SK-N-SH (cell line): ENCODE measurements at regions not wholly inside any gene's neighbourhood (a gene's known extent, or its start where the extent isn't known, plus 50 kb on each side); places are given as distances from the start of the nearest gene placed in this dataset.

Source experiments
- CTCF ChIA-PET: fragments of 300-600, 350-600 bp; formaldehyde crosslinking; extraction: SDS; loops from one replicate; lab custom pipeline; 2021; lab: Yijun Ruan, JAX
- POLR2A ChIA-PET: fragments of 350-600 bp; sonication (Branson Sonifier 250); formaldehyde crosslinking; extraction: SDS; loops from one replicate; lab custom pipeline; 2020; ENCODE audit warnings: antibody characterized with exemption, inconsistent platforms; lab: Yijun Ruan, JAX
- DNase-seq: peaks from one replicate; pipeline ENCODE4 v3.0.0; 2012
- H2AFZ ChIP-seq: fragments of 200-600 bp; sonication (generic); 2 replicates; pipeline ENCODE4 v1.8.1; 2016; ENCODE audit warnings: antibody characterized with exemption, mild to moderate bottlenecking, low read depth
- H3F3A ChIP-seq: fragments of 200-600 bp; sonication (generic); replicated peaks from 2 replicates; pipeline ENCODE3; 2016; ENCODE audit warnings: antibody characterized with exemption, mild to moderate bottlenecking; ENCODE audit not compliant: insufficient read depth
- H3K27ac ChIP-seq, 2 experiments: fragments of 200-500 bp in 1 of 2; fragments of 200-600 bp in 1 of 2; sonication (Bioruptor generic) in 1 of 2; sonication (generic), shearing (Covaris generic) in 1 of 2; 2 replicates each; pipeline versions ENCODE4 v1.5.1 to v1.6.1; 2014 to 2016; ENCODE audit warnings: low read depth in 2 of 2, inconsistent platforms in 1 of 2, low read length in 1 of 2, mild to moderate bottlenecking in 1 of 2, mixed read lengths in 1 of 2
- H3K27me3 ChIP-seq: fragments of 200-600 bp; sonication (generic), shearing (Covaris generic); 2 replicates; pipeline ENCODE4 v1.6.1; 2016; ENCODE audit warnings: mixed run types; ENCODE audit not compliant: insufficient read depth
- H3K36me3 ChIP-seq, 2 experiments: fragments of 200-500 bp in 1 of 2; fragments of 200-600 bp in 1 of 2; sonication (Bioruptor generic) in 1 of 2; sonication (generic) in 1 of 2; replicated peaks in 1 of 2; 2 replicates each; pipeline versions ENCODE3 to v1.5.1; 2014 to 2016; ENCODE audit warnings: low read length in 1 of 2, mild to moderate bottlenecking in 1 of 2; ENCODE audit not compliant: insufficient read depth in 2 of 2, control insufficient read depth in 1 of 2
- H3K4me1 ChIP-seq, 2 experiments: fragments of 200-500 bp in 1 of 2; fragments of 200-600 bp in 1 of 2; sonication (Bioruptor generic) in 1 of 2; sonication (generic), shearing (Covaris generic) in 1 of 2; 2 replicates each; pipeline versions ENCODE4 v1.5.1 to v1.6.1; 2014 to 2016; ENCODE audit warnings: low read depth in 1 of 2, low read length in 1 of 2, mixed run types in 1 of 2; ENCODE audit not compliant: insufficient read depth in 2 of 2, control insufficient read depth in 1 of 2
- H3K4me2 ChIP-seq: fragments of 200-600 bp; sonication (generic), shearing (Covaris generic); 2 replicates; pipeline ENCODE4 v1.6.1; 2017; ENCODE audit warnings: mixed run types
- H3K4me3 ChIP-seq, 2 experiments: fragments of 200-500 bp in 1 of 2; fragments of 200-600 bp in 1 of 2; sonication (Bioruptor generic) in 1 of 2; sonication (generic), shearing (Covaris generic) in 1 of 2; 2 replicates each; pipeline versions ENCODE4 v1.5.1 to v1.8.1; 2014 to 2016; ENCODE audit warnings: low read depth in 2 of 2, inconsistent platforms in 1 of 2, low read length in 1 of 2, mild to moderate bottlenecking in 1 of 2, mixed read lengths in 1 of 2, moderate library complexity in 1 of 2
- H3K79me2 ChIP-seq: fragments of 200-600 bp; sonication (generic); 2 replicates; pipeline ENCODE4 v1.8.1; 2017; ENCODE audit warnings: mild to moderate bottlenecking; ENCODE audit not compliant: insufficient read depth
- H3K9ac ChIP-seq: fragments of 200-600 bp; sonication (generic); 2 replicates; pipeline ENCODE4 v1.6.1; 2017; ENCODE audit warnings: mixed run types
- H3K9me2 ChIP-seq: fragments of 200-600 bp; sonication (generic); 2 replicates; pipeline ENCODE4 v1.6.1; 2017; ENCODE audit warnings: mixed run types
- H3K9me3 ChIP-seq: fragments of 200-600 bp; sonication (generic); 2 replicates; pipeline ENCODE4 v1.6.1; 2017; ENCODE audit warnings: mixed run types, mild to moderate bottlenecking, moderate library complexity
- H4K20me1 ChIP-seq: fragments of 200-600 bp; sonication (generic); 2 replicates; pipeline ENCODE4 v1.6.1; 2017; ENCODE audit warnings: mild to moderate bottlenecking, mixed run types; ENCODE audit not compliant: insufficient read depth
- EP300 ChIP-seq, 2 experiments: IDR thresholded peaks; 2 replicates each; pipeline versions ENCODE4 v1.4.0 to v1.6.1; 2012; ENCODE audit warnings: borderline replicate concordance in 1 of 2, low read depth in 1 of 2, low read length in 1 of 2
- FOSL2 ChIP-seq: IDR thresholded peaks from 2 replicates; pipeline ENCODE4 v1.4.0; 2012; ENCODE audit warnings: low read depth, mild to moderate bottlenecking, moderate library complexity, borderline replicate concordance
- GABPA ChIP-seq: IDR thresholded peaks from 2 replicates; pipeline ENCODE4 v1.4.0; 2012; ENCODE audit warnings: low read depth, mild to moderate bottlenecking
- GATA2 ChIP-seq: sonication (generic); formaldehyde crosslinking; IDR thresholded peaks from 2 replicates; pipeline ENCODE4 v1.5.0; 2020; ENCODE audit warnings: mild to moderate bottlenecking, missing genetic modification reagents
- JUND ChIP-seq: IDR thresholded peaks from 2 replicates; pipeline ENCODE4 v1.4.0; 2012
- MAX ChIP-seq: IDR thresholded peaks from 2 replicates; pipeline ENCODE4 v1.4.0; 2012; ENCODE audit warnings: low read depth
- MXI1 ChIP-seq: IDR thresholded peaks from 2 replicates; pipeline ENCODE4 v1.6.1; 2012; ENCODE audit warnings: mild to moderate bottlenecking, low read depth, low read length, improper control_type of control experiment
- NFIC ChIP-seq: IDR thresholded peaks from 2 replicates; pipeline ENCODE4 v1.4.0; 2012; ENCODE audit warnings: borderline replicate concordance
- NRF1 ChIP-seq: IDR thresholded peaks from 2 replicates; pipeline ENCODE4 v1.6.1; 2012; ENCODE audit warnings: low read depth, mild to moderate bottlenecking, low read length
- POLR2AphosphoS5 ChIP-seq: IDR thresholded peaks from 2 replicates; pipeline ENCODE4 v1.6.1; 2012; ENCODE audit warnings: low read depth, low read length
- REST ChIP-seq: IDR thresholded peaks from 2 replicates; pipeline ENCODE4 v1.6.1; 2012; ENCODE audit warnings: mild to moderate bottlenecking, low read depth, low read length, moderate library complexity
- SIN3A ChIP-seq: IDR thresholded peaks from 2 replicates; pipeline ENCODE4 v1.6.1; 2012; ENCODE audit warnings: low read depth, mild to moderate bottlenecking, low read length, moderate library complexity, borderline replicate concordance
- TCF12 ChIP-seq: IDR thresholded peaks from 2 replicates; pipeline ENCODE4 v1.4.0; 2012
- TEAD4 ChIP-seq: IDR thresholded peaks from 2 replicates; pipeline ENCODE4 v1.4.0; 2012; ENCODE audit warnings: mild to moderate bottlenecking, borderline replicate concordance; ENCODE audit not compliant: insufficient read depth
- YY1 ChIP-seq: IDR thresholded peaks from 2 replicates; pipeline ENCODE4 v1.4.0; 2012; ENCODE audit warnings: low read depth, mild to moderate bottlenecking
- WGBS: methylation state at CpG from one replicate; pipeline ENCODE4 v1.1.6; 2017; ENCODE audit warnings: low lambda C conversion rate; 5-methylcytosine and 5-hydroxymethylcytosine counted together
- TF ChIP-seq, protein P1 (sequence below): IDR thresholded peaks from 2 replicates; pipeline ENCODE4; 2012
- TF ChIP-seq, protein P2 (sequence below): IDR thresholded peaks from 2 replicates; pipeline ENCODE4 v1.4.0; 2012; ENCODE audit warnings: low read depth, borderline replicate concordance

- H3K9ac ChIP-seq: peak overlapping the region; percentile 64; the same call in 1 of the 2 replicates
Observed at GRCh38 chr13:33493672-33494365, 208.3 kb upstream of the STARD13 start.

DNA sequence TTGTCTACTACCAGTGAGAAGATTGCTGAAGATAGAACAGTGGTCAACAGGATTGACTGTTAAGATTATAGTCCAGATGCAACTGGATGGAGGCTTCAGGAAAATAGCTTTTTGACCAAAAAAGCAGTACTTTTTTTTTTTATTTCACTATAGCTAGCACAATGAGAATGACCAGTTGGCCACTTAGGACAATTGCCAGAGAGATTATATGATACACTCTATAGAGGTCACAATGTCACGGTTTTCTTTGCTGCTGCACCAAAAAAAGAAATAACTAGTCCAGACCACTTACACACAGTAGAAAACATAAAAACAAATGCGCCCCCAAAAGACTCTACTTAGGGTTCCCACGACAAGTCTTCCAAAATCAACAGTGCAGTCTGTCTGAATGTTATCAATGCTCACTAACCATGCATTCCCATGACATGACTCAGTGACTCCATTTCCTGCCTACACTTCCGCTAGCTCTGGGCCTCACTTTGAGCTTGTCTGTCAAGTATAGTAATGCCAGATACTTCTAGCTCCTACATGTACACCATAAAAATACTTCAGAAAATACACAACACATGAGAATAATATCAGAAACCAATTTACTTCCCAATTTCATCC, 209.1 kb upstream of the STARD13 start:
- Histone ChIP-seq H3K79me2 (no peaks in the 10 kb centered on the region), H3K4me3 (peak overlapping the region in 1 of 2 experiments; percentile 11; a peak in 1 of 4 replicates), H3K9me3 (no peaks in the 10 kb centered on the region), H3K4me1 (peaks cover 0 to 38% of the 10 kb centered on the region in 2 experiments; a peak in 3 of 4 replicates), H4K20me1 (no peaks in the 10 kb centered on the region), H3K9ac (peak overlapping the region; percentile 64; the same call in 1 of the 2 replicates), H3F3A (peaks cover 38% of the 10 kb centered on the region), H2AFZ (peak overlapping the region; percentile 47), H3K4me2 (peak overlapping the region; percentile 62; the same call in 1 of the 2 replicates), H3K27me3 (no peaks in the 10 kb centered on the region), H3K27ac (peak overlapping the region; percentile 67 to 98), H3K36me3 (no peaks in the 10 kb centered on the region), H3K9me2 (no peaks in the 10 kb centered on the region)
- POLR2A ChIA-PET: no interaction called here
- CTCF ChIA-PET: interaction anchor here (0.6 to 1.3 kb wide), 2 partner anchors 48 to 909 kb away, joined by 3 to 4 read pairs; partner anchors contain the start of gene PDS5B
- 16% methylated on average over 4 of the region's 4 CpGs for WGBS
- DNase-seq: no peak
- TF ChIP-seq SIN3A: no peak
- TF ChIP-seq JUND: peak; percentile 80
- peak; percentile 38; the same call in 1 of the 2 replicates for TF ChIP-seq NFIC
- TF ChIP-seq TEAD4: peak; percentile 38; the same call in 1 of the 2 replicates
- TF ChIP-seq MAX: 0 out of 2 replicates have a peak, but pooled peaks have one; percentile 25
- no peak for TF ChIP-seq MXI1
- no peak for TF ChIP-seq REST
- TF ChIP-seq YY1: no peak
- peak; percentile 58 for TF ChIP-seq GABPA
- peak; percentile 16; the same call in 1 of the 2 replicates for TF ChIP-seq POLR2AphosphoS5
- TF ChIP-seq TCF12: peak; percentile 77
- peak; percentile 61; the same call in 1 of the 2 replicates for TF ChIP-seq FOSL2
- TF ChIP-seq EP300 (IDR thresholded peaks at IDR 0.05; ENCODE audit: borderline replicate concordance in 1 of 2, low read depth in 1 of 2, low read length in 1 of 2): peak in 1 of 2 experiments; percentile 60; a peak in 2 of 4 replicates
- TF ChIP-seq, protein P1, sequence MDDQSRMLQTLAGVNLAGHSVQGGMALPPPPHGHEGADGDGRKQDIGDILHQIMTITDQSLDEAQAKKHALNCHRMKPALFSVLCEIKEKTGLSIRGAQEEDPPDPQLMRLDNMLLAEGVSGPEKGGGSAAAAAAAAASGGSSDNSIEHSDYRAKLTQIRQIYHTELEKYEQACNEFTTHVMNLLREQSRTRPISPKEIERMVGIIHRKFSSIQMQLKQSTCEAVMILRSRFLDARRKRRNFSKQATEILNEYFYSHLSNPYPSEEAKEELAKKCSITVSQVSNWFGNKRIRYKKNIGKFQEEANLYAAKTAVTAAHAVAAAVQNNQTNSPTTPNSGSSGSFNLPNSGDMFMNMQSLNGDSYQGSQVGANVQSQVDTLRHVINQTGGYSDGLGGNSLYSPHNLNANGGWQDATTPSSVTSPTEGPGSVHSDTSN: peak; percentile 72

More at GRCh38 chr13:33493672-33494365, 208.3 kb upstream of the STARD13 start:
- no peaks in the 10 kb centered on the region for H3K27me3 ChIP-seq
- H3K36me3 ChIP-seq: no peaks in the 10 kb centered on the region
- 78% methylated on average over 6 of the region's 6 CpGs for WGBS
- no peaks in the 10 kb centered on the region for H3K79me2 ChIP-seq
- H3K4me2 ChIP-seq: peak overlapping the region; percentile 62; the same call in 1 of the 2 replicates
- H4K20me1 ChIP-seq: no peaks in the 10 kb centered on the region
- peak overlapping the region in 1 of 2 experiments; percentile 98; a peak in 3 of 4 replicates for H3K27ac ChIP-seq
- TF ChIP-seq NRF1 (no peak), GABPA (no peak), GATA2 (CRISPR knock-in tag) (no peak), MXI1 (no peak), FOSL2 (no peak)
- TF ChIP-seq, protein P2, sequence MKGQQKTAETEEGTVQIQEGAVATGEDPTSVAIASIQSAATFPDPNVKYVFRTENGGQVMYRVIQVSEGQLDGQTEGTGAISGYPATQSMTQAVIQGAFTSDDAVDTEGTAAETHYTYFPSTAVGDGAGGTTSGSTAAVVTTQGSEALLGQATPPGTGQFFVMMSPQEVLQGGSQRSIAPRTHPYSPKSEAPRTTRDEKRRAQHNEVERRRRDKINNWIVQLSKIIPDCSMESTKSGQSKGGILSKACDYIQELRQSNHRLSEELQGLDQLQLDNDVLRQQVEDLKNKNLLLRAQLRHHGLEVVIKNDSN: no peak
- peak overlapping the region in 1 of 2 experiments; percentile 11; a peak in 1 of 4 replicates for H3K4me3 ChIP-seq
- peaks cover 38% of the 10 kb centered on the region for H3F3A ChIP-seq
- ChIA-PET CTCF (interaction anchor here (0.6 kb wide), 1 partner anchor 49 kb away, joined by 4 read pairs; no protein-coding TSS in a partner anchor), POLR2A (no interaction called here)
- DNase-seq: no peak
- peaks cover 0 to 38% of the 10 kb centered on the region in 2 experiments; a peak in 3 of 4 replicates for H3K4me1 ChIP-seq
- peak overlapping the region; percentile 47; the same call in 1 of the 2 replicates for H2AFZ ChIP-seq
- no peaks in the 10 kb centered on the region for H3K9me2 ChIP-seq
- no peaks in the 10 kb centered on the region for H3K9me3 ChIP-seq
